ENCODE measurements at regions not wholly inside any gene's neighbourhood (a gene's known extent, or its start where the extent isn't known, plus 50 kb on each side); places are given as distances from the start of the nearest gene placed in this dataset.

DNA sequence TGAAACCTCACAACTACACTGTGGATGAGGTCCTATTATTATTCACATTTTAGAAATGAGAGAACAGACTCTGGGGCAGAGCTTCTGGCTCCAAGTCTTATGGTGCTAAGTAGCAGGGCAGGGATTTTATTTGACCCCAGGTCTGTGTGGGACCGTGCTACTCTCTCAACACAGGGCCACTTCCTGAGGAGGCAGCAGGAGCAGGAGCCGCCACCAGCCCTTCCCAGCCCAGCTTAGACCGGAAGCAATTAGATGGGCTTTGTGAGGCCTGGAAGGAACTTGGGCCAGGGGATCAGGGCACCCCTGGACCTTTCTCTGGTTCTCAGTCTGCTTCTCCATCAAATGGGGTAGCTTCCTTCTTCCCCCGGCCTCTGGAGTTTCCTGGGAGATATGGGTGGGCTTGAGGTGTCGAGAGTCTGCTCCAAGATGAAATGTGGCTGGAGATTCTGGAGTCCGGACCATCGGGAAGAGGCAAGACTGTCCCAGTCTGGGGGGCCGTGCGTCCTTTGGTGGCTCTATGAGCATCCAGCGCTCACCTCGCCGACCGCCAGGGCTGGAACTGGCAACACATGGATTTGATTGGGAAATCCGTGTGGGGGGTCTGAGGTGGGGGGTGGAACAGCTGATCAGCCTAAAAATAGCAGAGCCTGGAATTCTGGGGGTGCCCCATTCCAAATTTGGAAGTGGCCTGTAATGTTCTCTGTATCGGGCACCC, 136.8 kb downstream of the FOXD2 start:
- TF ChIP-seq GABPA (IDR thresholded peaks at IDR 0.05; ENCODE audit: low read depth) (no peak), POLR2AphosphoS5 (IDR thresholded peaks at IDR 0.05; ENCODE audit: low read depth) (no peak), SPI1 (IDR thresholded peaks at IDR 0.05; ENCODE audit: borderline replicate concordance, low read depth) (no peak)
- TF ChIP-seq, protein P1, sequence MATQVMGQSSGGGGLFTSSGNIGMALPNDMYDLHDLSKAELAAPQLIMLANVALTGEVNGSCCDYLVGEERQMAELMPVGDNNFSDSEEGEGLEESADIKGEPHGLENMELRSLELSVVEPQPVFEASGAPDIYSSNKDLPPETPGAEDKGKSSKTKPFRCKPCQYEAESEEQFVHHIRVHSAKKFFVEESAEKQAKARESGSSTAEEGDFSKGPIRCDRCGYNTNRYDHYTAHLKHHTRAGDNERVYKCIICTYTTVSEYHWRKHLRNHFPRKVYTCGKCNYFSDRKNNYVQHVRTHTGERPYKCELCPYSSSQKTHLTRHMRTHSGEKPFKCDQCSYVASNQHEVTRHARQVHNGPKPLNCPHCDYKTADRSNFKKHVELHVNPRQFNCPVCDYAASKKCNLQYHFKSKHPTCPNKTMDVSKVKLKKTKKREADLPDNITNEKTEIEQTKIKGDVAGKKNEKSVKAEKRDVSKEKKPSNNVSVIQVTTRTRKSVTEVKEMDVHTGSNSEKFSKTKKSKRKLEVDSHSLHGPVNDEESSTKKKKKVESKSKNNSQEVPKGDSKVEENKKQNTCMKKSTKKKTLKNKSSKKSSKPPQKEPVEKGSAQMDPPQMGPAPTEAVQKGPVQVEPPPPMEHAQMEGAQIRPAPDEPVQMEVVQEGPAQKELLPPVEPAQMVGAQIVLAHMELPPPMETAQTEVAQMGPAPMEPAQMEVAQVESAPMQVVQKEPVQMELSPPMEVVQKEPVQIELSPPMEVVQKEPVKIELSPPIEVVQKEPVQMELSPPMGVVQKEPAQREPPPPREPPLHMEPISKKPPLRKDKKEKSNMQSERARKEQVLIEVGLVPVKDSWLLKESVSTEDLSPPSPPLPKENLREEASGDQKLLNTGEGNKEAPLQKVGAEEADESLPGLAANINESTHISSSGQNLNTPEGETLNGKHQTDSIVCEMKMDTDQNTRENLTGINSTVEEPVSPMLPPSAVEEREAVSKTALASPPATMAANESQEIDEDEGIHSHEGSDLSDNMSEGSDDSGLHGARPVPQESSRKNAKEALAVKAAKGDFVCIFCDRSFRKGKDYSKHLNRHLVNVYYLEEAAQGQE (IDR thresholded peaks at IDR 0.05; ENCODE audit: insufficient replicate concordance, low read depth) = no peak
- TF ChIP-seq, protein P2, sequence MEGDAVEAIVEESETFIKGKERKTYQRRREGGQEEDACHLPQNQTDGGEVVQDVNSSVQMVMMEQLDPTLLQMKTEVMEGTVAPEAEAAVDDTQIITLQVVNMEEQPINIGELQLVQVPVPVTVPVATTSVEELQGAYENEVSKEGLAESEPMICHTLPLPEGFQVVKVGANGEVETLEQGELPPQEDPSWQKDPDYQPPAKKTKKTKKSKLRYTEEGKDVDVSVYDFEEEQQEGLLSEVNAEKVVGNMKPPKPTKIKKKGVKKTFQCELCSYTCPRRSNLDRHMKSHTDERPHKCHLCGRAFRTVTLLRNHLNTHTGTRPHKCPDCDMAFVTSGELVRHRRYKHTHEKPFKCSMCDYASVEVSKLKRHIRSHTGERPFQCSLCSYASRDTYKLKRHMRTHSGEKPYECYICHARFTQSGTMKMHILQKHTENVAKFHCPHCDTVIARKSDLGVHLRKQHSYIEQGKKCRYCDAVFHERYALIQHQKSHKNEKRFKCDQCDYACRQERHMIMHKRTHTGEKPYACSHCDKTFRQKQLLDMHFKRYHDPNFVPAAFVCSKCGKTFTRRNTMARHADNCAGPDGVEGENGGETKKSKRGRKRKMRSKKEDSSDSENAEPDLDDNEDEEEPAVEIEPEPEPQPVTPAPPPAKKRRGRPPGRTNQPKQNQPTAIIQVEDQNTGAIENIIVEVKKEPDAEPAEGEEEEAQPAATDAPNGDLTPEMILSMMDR (IDR thresholded peaks at IDR 0.05; ENCODE audit: insufficient read depth, low read length) = no peak
- no peak for DNase-seq (ENCODE audit: low read depth in 1 of 2, low spot score in 1 of 2)
- H3K4me3 ChIP-seq (replicated peaks; ENCODE audit: insufficient read depth, low read length) = no peak overlapping the region

DNA sequence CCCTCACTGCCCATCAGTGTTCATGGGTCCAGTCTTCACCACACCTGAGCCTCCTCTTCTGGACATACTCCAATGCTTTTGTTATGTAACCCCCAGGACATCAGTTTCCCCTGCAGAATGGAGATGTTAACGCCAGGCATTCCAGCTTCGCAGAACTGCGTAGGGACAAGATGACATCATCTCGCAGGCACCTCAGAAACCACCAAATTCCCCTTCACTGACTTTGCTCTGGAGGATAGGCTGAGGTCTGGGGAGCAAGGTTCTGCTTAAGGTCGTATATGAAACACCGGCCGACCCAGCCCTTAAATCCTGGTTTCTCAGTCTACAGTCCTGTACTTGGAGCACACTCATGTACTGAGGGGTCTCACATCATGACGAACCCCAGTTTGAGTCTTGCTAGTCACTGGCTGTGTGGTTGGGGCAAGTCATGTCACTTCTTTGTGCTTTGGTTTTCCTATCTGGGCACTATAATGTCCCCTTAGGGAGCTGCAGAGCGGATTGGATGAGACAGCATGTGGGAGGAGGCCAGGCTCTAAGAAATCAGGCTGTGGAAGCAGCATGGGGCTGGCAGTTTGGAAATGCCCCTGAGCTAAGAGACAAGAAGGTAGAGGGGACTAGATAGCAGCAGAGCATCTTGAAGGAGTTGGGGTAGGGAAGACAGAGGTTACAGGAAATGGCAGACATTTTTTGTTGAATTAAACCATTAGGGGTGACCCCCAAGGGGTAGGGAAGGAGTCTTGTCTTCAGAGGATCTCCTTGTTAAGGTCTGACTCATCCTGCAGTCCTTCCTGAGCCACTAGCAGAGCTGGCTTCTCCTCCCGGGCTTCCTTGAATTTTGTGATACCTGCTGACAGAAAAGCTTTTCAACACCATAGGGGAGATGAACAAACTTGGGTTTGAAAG, 138.3 kb downstream of the FOXD2 start:
- no peak overlapping the region for H3K4me3 ChIP-seq (replicated peaks; ENCODE audit: insufficient read depth, low read length)
- H3K27ac ChIP-seq (replicated peaks) = no peak overlapping the region
- H3K27me3 ChIP-seq (ENCODE audit: insufficient read depth, poor library complexity, severe bottlenecking) = no peaks in the 10 kb centered on the region
- DNase-seq (ENCODE audit: low read depth in 1 of 2, low spot score in 1 of 2) = no peak
- TF ChIP-seq, protein P1 (IDR thresholded peaks at IDR 0.05; ENCODE audit: insufficient replicate concordance, low read depth) = no peak
- no peak for TF ChIP-seq SPI1 (IDR thresholded peaks at IDR 0.05; ENCODE audit: borderline replicate concordance, low read depth)
- TF ChIP-seq, protein P2 (IDR thresholded peaks at IDR 0.05; ENCODE audit: insufficient read depth, low read length) = no peak
- no peak for TF ChIP-seq POLR2AphosphoS5 (IDR thresholded peaks at IDR 0.05; ENCODE audit: low read depth)
- no peak for TF ChIP-seq GABPA (IDR thresholded peaks at IDR 0.05; ENCODE audit: low read depth)

More for the DNA sequence above, 136.8 kb downstream of the FOXD2 start:
- H3K27me3 ChIP-seq (ENCODE audit: insufficient read depth, poor library complexity, severe bottlenecking) = peaks cover 11% of the 10 kb centered on the region
- H3K27ac ChIP-seq (replicated peaks) = no peak overlapping the region

DNA sequence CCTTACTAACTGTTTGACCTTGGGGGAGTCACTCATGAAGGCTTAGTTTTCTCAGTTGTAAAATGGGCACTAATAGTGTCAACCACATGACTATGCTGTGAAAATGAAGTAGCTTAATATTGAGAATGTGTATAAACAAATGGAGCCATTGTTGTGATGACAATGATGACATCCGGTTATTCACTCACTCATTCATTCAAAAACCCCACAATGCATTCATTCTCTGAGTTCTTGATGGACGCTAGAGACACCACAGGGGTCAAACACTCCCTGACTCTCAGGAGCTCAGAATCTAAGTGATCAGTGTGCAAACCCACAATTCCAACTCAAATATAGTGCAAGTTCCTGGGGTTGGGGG, 138.9 kb downstream of the FOXD2 start:
- no peak for DNase-seq (ENCODE audit: low read depth in 1 of 2, low spot score in 1 of 2)
- Histone ChIP-seq H3K4me3 (replicated peaks; ENCODE audit: insufficient read depth, low read length) (no peak overlapping the region), H3K27me3 (ENCODE audit: insufficient read depth, poor library complexity, severe bottlenecking) (no peaks in the 10 kb centered on the region), H3K27ac (replicated peaks) (no peak overlapping the region)
- TF ChIP-seq, protein P1 (IDR thresholded peaks at IDR 0.05; ENCODE audit: insufficient replicate concordance, low read depth) = no peak
- TF ChIP-seq, protein P2 (IDR thresholded peaks at IDR 0.05; ENCODE audit: insufficient read depth, low read length) = no peak
- TF ChIP-seq SPI1 (IDR thresholded peaks at IDR 0.05; ENCODE audit: borderline replicate concordance, low read depth) = no peak
- no peak for TF ChIP-seq POLR2AphosphoS5 (IDR thresholded peaks at IDR 0.05; ENCODE audit: low read depth)
- no peak for TF ChIP-seq GABPA (IDR thresholded peaks at IDR 0.05; ENCODE audit: low read depth)
